C4-2B (cell line): ENCODE measurements at regions not wholly inside any gene's neighbourhood (a gene's known extent, or its start where the extent isn't known, plus 50 kb on each side); places are given as distances from the start of the nearest gene placed in this dataset.

Experiments
- H3K27ac ChIP-seq: fragments of 450-650 bp; 2 replicates; pipeline ENCODE4 v1.5.1; 2017
- CTCF ChIP-seq: fragments of 450-650 bp; conservative IDR thresholded peaks from 2 replicates; pipeline ENCODE4 v1.5.1; 2017; ENCODE audit warnings: mild to moderate bottlenecking
- ZFX ChIP-seq: fragments of 450-650 bp; IDR thresholded peaks from 2 replicates; pipeline ENCODE4 v1.6.1; 2017

- TF ChIP-seq CTCF (no peak), ZFX (no peak)
- H3K27ac ChIP-seq, result no peak overlapping the region
Observed at GRCh38 chr7:13198036-13198435, 510.6 kb downstream of the ARL4A start.

- H3K27ac ChIP-seq, result no peak overlapping the region
- TF ChIP-seq ZFX, result no peak
Observed at GRCh38 chr7:13198727-13199126, 511.3 kb downstream of the ARL4A start.

- no peak for TF ChIP-seq ZFX
- no peak for TF ChIP-seq CTCF
- no peak overlapping the region for H3K27ac ChIP-seq
Observed at GRCh38 chr7:13201628-13202027, 514.2 kb downstream of the ARL4A start.

GRCh38 chr7:13217768-13218167 is 530.3 kb downstream of the ARL4A start:
- H3K27ac ChIP-seq, result no peak overlapping the region
- TF ChIP-seq ZFX, result no peak
- TF ChIP-seq CTCF, result no peak

- TF ChIP-seq CTCF (no peak), ZFX (no peak)
- no peak overlapping the region for H3K27ac ChIP-seq
Observed at GRCh38 chr7:13225068-13225467, 537.6 kb downstream of the ARL4A start.

- TF ChIP-seq ZFX (no peak), CTCF (no peak)
- H3K27ac ChIP-seq, result no peak overlapping the region
Observed at GRCh38 chr7:13226385-13226784, 539.0 kb downstream of the ARL4A start.

GRCh38 chr7:13231216-13231615 is 543.8 kb downstream of the ARL4A start:
- no peak for TF ChIP-seq CTCF
- TF ChIP-seq ZFX, result no peak
- H3K27ac ChIP-seq, result no peak overlapping the region

- no peak overlapping the region for H3K27ac ChIP-seq
- TF ChIP-seq CTCF (no peak), ZFX (no peak)
Observed at GRCh38 chr7:13235436-13235835, 548.0 kb downstream of the ARL4A start.
